Brain microvascular endothelial cell (primary cell): ENCODE measurements at regions not wholly inside any gene's neighbourhood (a gene's known extent, or its start where the extent isn't known, plus 50 kb on each side); places are given as distances from the start of the nearest gene placed in this dataset.

ENCODE experiments used
- DNase-seq: peaks from one replicate; pipeline ENCODE4 v3.0.0-alpha.2; 2020
- H3K27ac ChIP-seq: fragments of 250-450 bp; sonication (Bioruptor Pico); 2 replicates; pipeline ENCODE4 v1.5.1; 2020; ENCODE audit warnings: mild to moderate bottlenecking, moderate library complexity
- H3K27me3 ChIP-seq: fragments of 250-450 bp; sonication (Bioruptor Pico); replicated peaks from 2 replicates; pipeline ENCODE4 v1.5.1; 2020; ENCODE audit warnings: mild to moderate bottlenecking
- H3K36me3 ChIP-seq: fragments of 250-450 bp; sonication (Bioruptor Pico); replicated peaks from 2 replicates; pipeline ENCODE4 v1.5.1; 2020; ENCODE audit warnings: mild to moderate bottlenecking
- H3K4me3 ChIP-seq: 2 replicates; pipeline ENCODE4 v1.5.1; 2011; ENCODE audit warnings: low read depth, mild to moderate bottlenecking, control low read depth, low read length, moderate library complexity
- CTCF ChIP-seq: IDR thresholded peaks from 2 replicates; pipeline ENCODE4 v1.5.1; 2011; ENCODE audit warnings: low read depth, mild to moderate bottlenecking, moderate library complexity, low read length, control low read depth, inconsistent platforms; ENCODE audit errors: missing control alignments
- in situ Hi-C: cut with HindIII; loops from 2 replicates; pipeline ENCODE4 v1.10.0; 2017; ENCODE audit warnings: low sequenced_read_pairs, low pct_ligation_motif_present

GRCh38 chr13:62682788-62683187 lies 1267.1 kb upstream of the PCDH20 start:
- no peak for DNase-seq
- H3K36me3 ChIP-seq = no peaks in the 10 kb centered on the region
- no peak overlapping the region for H3K27ac ChIP-seq
- in situ Hi-C loops = no loop called here
- no peak for TF ChIP-seq CTCF
- no peak overlapping the region for H3K4me3 ChIP-seq
- H3K27me3 ChIP-seq = no peaks in the 10 kb centered on the region

- no peak for TF ChIP-seq CTCF
- H3K27ac ChIP-seq = no peak overlapping the region
- H3K4me3 ChIP-seq = no peak overlapping the region
- DNase-seq = no peak
- H3K36me3 ChIP-seq = no peaks in the 10 kb centered on the region
- in situ Hi-C loops = no loop called here
- H3K27me3 ChIP-seq = no peaks in the 10 kb centered on the region
Measured at GRCh38 chr13:62678039-62678438, 1262.4 kb upstream of the PCDH20 start.

GRCh38 chr13:62663767-62664166 lies 1248.1 kb upstream of the PCDH20 start:
- DNase-seq = no peak
- Histone ChIP-seq H3K27ac (no peak overlapping the region), H3K36me3 (no peaks in the 10 kb centered on the region), H3K27me3 (no peaks in the 10 kb centered on the region), H3K4me3 (no peak overlapping the region)
- TF ChIP-seq CTCF = no peak
- in situ Hi-C loops = no loop called here

GRCh38 chr13:62659365-62659764 lies 1243.7 kb upstream of the PCDH20 start:
- no peak for DNase-seq
- no peak for TF ChIP-seq CTCF
- in situ Hi-C loops = no loop called here
- H3K27ac ChIP-seq = no peak overlapping the region
- no peaks in the 10 kb centered on the region for H3K36me3 ChIP-seq
- H3K27me3 ChIP-seq = no peaks in the 10 kb centered on the region
- H3K4me3 ChIP-seq = no peak overlapping the region

GRCh38 chr13:62653371-62653770 lies 1237.7 kb upstream of the PCDH20 start:
- H3K4me3 ChIP-seq = no peak overlapping the region
- H3K27me3 ChIP-seq = no peaks in the 10 kb centered on the region
- H3K36me3 ChIP-seq = no peaks in the 10 kb centered on the region
- TF ChIP-seq CTCF = no peak
- DNase-seq = no peak
- in situ Hi-C loops = no loop called here
- no peak overlapping the region for H3K27ac ChIP-seq

GRCh38 chr13:62643799-62644524 lies 1228.3 kb upstream of the PCDH20 start:
- no peak for TF ChIP-seq CTCF
- no peaks in the 10 kb centered on the region for H3K27me3 ChIP-seq
- H3K27ac ChIP-seq = no peak overlapping the region
- DNase-seq = no peak
- H3K4me3 ChIP-seq = no peak overlapping the region
- H3K36me3 ChIP-seq = no peaks in the 10 kb centered on the region
- in situ Hi-C loops = no loop called here
